Smooth muscle cell (in vitro differentiated cells): ENCODE measurements at regions not wholly inside any gene's neighbourhood (a gene's known extent, or its start where the extent isn't known, plus 50 kb on each side); places are given as distances from the start of the nearest gene placed in this dataset.

ENCODE experiments used
- DNase-seq: peaks from one replicate; lab custom pipeline; 2025; ENCODE audit not compliant: unreplicated experiment; lab: John Stamatoyannopoulos, UW
- H2AFZ ChIP-seq: fragments of 200-600 bp; sonication (generic); 2 replicates; pipeline ENCODE4 v1.6.0; 2016; ENCODE audit warnings: antibody characterized with exemption, low read depth, mild to moderate bottlenecking
- H3F3A ChIP-seq: fragments of 200-600 bp; sonication (generic); 2 replicates; pipeline ENCODE4 v1.6.0; 2017; ENCODE audit warnings: antibody characterized with exemption, low read depth
- H3K27ac ChIP-seq: fragments of 200-600 bp; sonication (generic); 2 replicates; pipeline ENCODE4 v1.5.1; 2016; ENCODE audit warnings: low read depth, mild to moderate bottlenecking
- H3K27me3 ChIP-seq: fragments of 200-600 bp; sonication (generic); 2 replicates; pipeline ENCODE4 v1.6.1; 2016; ENCODE audit warnings: low read depth, mild to moderate bottlenecking
- H3K36me3 ChIP-seq: fragments of 200-600 bp; sonication (generic); 2 replicates; pipeline ENCODE4 v1.5.1; 2016; ENCODE audit warnings: low read depth
- H3K4me1 ChIP-seq: fragments of 200-600 bp; sonication (generic); 2 replicates; pipeline ENCODE4 v1.5.1; 2016; ENCODE audit warnings: low read depth
- H3K4me2 ChIP-seq: fragments of 200-600 bp; sonication (generic); 2 replicates; pipeline ENCODE4 v1.6.0; 2016; ENCODE audit warnings: mild to moderate bottlenecking
- H3K4me3 ChIP-seq: fragments of 200-600 bp; sonication (generic); 2 replicates; pipeline ENCODE4 v1.5.1; 2016; ENCODE audit warnings: mild to moderate bottlenecking
- H3K79me2 ChIP-seq: fragments of 200-600 bp; sonication (generic); 2 replicates; pipeline ENCODE4 v1.6.0; 2016; ENCODE audit warnings: low read depth, mild to moderate bottlenecking
- H3K9ac ChIP-seq: fragments of 200-600 bp; sonication (generic); 2 replicates; pipeline ENCODE4 v1.6.0; 2016; ENCODE audit warnings: low read depth
- H3K9me3 ChIP-seq: fragments of 200-600 bp; sonication (generic); replicated peaks from 2 replicates; pipeline ENCODE4 v1.5.1; 2016; ENCODE audit warnings: low read depth
- H4K20me1 ChIP-seq: fragments of 200-600 bp; sonication (generic); 2 replicates; pipeline ENCODE4 v1.6.0; 2016; ENCODE audit warnings: low read depth
- WGBS: methylation state at CpG from one replicate; pipeline ENCODE4 v1.1.7; 2016; ENCODE audit warnings: low lambda C conversion rate; 5-methylcytosine and 5-hydroxymethylcytosine counted together
- TF ChIP-seq, protein P1 (sequence below): fragments of 200-600 bp; sonication (generic); IDR thresholded peaks from 2 replicates; pipeline ENCODE4 v1.5.1; 2017; ENCODE audit warnings: borderline replicate concordance, mild to moderate bottlenecking, antibody characterized with exemption; ENCODE audit not compliant: insufficient read depth, poor library complexity, severe bottlenecking

DNA sequence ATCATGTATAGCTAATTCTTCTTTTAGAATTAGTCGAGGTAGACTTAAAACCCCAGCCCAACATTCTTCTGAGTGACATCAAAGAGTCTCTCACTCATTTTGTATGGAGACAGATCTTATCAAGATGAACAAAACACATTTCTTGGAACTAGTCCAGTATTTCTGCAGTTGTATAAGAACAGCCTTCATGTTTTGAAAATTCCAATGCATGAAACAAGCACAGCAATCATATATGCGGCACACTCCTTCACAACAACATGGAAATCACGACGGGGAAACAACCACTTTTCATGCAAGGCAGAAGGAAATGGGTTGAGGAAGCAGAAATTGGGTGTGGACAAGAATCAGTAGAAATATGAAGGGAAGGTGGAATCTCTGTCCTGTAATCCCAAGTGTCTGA lies 113.8 kb downstream of the PLK2 start:
- WGBS: 86% methylated on average over 4 of the region's 4 CpGs

DNA sequence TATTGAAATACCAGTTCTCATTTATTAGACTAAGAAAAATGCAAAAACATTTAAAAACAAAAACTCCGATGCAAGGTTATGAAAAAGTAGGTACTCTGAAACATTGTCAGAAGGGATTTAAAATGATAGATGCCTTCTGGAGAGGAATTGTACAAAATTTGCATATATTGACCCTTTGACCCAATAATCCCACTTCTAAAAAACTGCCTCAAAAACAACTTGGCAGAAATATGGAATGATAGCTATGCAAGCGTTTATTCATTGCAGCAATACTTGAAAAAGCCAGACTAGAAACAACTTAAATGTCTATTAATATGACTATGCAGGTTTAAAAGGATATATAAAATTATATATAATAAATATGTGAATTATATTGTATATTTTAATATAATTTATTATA lies 118.4 kb downstream of the PLK2 start:
- H3K27me3 ChIP-seq: no peaks in the 10 kb centered on the region
- no peak overlapping the region for H3K4me3 ChIP-seq
- H3K27ac ChIP-seq: no peak overlapping the region
- H3K4me2 ChIP-seq: no peak overlapping the region
- TF ChIP-seq, protein P1, sequence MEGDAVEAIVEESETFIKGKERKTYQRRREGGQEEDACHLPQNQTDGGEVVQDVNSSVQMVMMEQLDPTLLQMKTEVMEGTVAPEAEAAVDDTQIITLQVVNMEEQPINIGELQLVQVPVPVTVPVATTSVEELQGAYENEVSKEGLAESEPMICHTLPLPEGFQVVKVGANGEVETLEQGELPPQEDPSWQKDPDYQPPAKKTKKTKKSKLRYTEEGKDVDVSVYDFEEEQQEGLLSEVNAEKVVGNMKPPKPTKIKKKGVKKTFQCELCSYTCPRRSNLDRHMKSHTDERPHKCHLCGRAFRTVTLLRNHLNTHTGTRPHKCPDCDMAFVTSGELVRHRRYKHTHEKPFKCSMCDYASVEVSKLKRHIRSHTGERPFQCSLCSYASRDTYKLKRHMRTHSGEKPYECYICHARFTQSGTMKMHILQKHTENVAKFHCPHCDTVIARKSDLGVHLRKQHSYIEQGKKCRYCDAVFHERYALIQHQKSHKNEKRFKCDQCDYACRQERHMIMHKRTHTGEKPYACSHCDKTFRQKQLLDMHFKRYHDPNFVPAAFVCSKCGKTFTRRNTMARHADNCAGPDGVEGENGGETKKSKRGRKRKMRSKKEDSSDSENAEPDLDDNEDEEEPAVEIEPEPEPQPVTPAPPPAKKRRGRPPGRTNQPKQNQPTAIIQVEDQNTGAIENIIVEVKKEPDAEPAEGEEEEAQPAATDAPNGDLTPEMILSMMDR: no peak
- H3K4me1 ChIP-seq: no peaks in the 10 kb centered on the region
- H3K79me2 ChIP-seq: no peaks in the 10 kb centered on the region
- 98% methylated on average over 2 of the region's 2 CpGs for WGBS
- no peak overlapping the region for H2AFZ ChIP-seq
- no peak for DNase-seq
- H3K9me3 ChIP-seq: no peaks in the 10 kb centered on the region
- no peaks in the 10 kb centered on the region for H3F3A ChIP-seq
- H4K20me1 ChIP-seq: no peaks in the 10 kb centered on the region
- no peaks in the 10 kb centered on the region for H3K36me3 ChIP-seq
- no peak overlapping the region for H3K9ac ChIP-seq

More for the DNA sequence above, 113.8 kb downstream of the PLK2 start:
- Histone ChIP-seq H3K27ac (no peak overlapping the region), H3K27me3 (no peaks in the 10 kb centered on the region), H4K20me1 (no peaks in the 10 kb centered on the region), H3K79me2 (no peaks in the 10 kb centered on the region), H3K4me2 (no peak overlapping the region), H3K9me3 (no peaks in the 10 kb centered on the region), H3F3A (no peaks in the 10 kb centered on the region), H3K36me3 (no peaks in the 10 kb centered on the region), H3K9ac (no peak overlapping the region), H2AFZ (no peak overlapping the region), H3K4me3 (no peak overlapping the region), H3K4me1 (no peaks in the 10 kb centered on the region)
- DNase-seq: no peak
- TF ChIP-seq, protein P1: no peak

DNA sequence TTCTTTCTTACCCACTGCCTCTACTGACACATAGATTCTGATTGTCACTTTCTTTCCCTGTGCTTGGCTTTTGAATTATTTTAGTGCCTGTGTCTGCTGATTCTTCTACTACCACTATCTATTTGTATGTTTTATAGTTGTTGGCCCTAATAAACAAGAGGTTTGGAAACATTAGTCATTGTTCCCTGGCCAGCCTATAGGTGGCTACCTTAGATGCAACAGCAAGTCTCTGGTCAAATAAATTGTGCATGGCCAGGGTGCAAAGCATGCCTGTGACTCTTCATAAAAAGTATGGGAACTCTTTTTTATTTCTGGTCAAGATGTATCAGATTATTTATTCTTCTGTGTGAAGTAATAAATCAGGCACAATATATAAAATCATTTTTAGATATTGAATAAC lies 124.4 kb downstream of the PLK2 start:
- TF ChIP-seq, protein P1: peak; percentile 11
- H2AFZ ChIP-seq: no peak overlapping the region
- no peaks in the 10 kb centered on the region for H3K36me3 ChIP-seq
- no peak for DNase-seq
- no peak overlapping the region for H3K4me2 ChIP-seq
- no peak overlapping the region for H3K9ac ChIP-seq
- H3K79me2 ChIP-seq: no peaks in the 10 kb centered on the region
- H3K27me3 ChIP-seq: no peaks in the 10 kb centered on the region
- no peak overlapping the region for H3K27ac ChIP-seq
- H3K4me3 ChIP-seq: no peak overlapping the region
- H3K4me1 ChIP-seq: no peaks in the 10 kb centered on the region
- no peaks in the 10 kb centered on the region for H4K20me1 ChIP-seq
- no peaks in the 10 kb centered on the region for H3F3A ChIP-seq
- no peaks in the 10 kb centered on the region for H3K9me3 ChIP-seq

DNA sequence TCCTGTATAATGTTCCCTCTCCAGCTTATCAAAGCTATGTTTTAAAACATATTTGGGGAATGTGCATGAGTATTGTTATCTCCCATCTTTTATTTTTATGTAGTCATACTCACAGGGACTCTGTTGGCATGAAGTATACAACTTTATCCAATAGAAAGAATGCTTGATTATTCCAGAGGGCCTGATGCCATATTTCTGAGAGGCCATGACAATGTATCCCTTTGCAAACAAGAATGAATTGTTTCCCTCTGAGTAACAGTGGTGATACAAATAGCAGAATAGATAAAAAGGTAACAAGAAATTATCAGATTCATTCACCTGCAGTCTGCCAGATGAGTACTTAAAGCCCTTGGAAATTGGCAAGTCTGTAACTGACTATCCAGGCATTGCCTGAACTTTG lies 125.9 kb downstream of the PLK2 start:
- TF ChIP-seq, protein P1: no peak
- Histone ChIP-seq H3K9me3 (no peaks in the 10 kb centered on the region), H3K9ac (no peak overlapping the region), H3F3A (no peaks in the 10 kb centered on the region), H3K4me2 (no peak overlapping the region), H3K36me3 (no peaks in the 10 kb centered on the region), H4K20me1 (no peaks in the 10 kb centered on the region), H3K27ac (no peak overlapping the region), H3K79me2 (no peaks in the 10 kb centered on the region), H3K27me3 (no peaks in the 10 kb centered on the region), H2AFZ (no peak overlapping the region), H3K4me1 (no peaks in the 10 kb centered on the region), H3K4me3 (no peak overlapping the region)
- DNase-seq: no peak
